Head of caudate nucleus (tissue), 42 donors: ENCODE measurements at regions not wholly inside any gene's neighbourhood (a gene's known extent, or its start where the extent isn't known, plus 50 kb on each side); places are given as distances from the start of the nearest gene placed in this dataset.
"Not testable (repeated sequence)": the region's sequence is repeated elsewhere in the genome, so short reads cannot be mapped to it uniquely, and the experiment has no call there.

Experiments used
- DNase-seq, 42 donors: peaks; one replicate each; pipeline versions ENCODE4 v3.0.0 to v3.0.0-alpha.2; 2020 to 2021; ENCODE audit warnings: mixed read lengths in 7 of 42
- intact Hi-C: fragments of 100-400 bp; cut with DNase I; formaldehyde crosslinking; loops from one replicate; pipeline ENCODE4 v1.15.0; 2022

DNA sequence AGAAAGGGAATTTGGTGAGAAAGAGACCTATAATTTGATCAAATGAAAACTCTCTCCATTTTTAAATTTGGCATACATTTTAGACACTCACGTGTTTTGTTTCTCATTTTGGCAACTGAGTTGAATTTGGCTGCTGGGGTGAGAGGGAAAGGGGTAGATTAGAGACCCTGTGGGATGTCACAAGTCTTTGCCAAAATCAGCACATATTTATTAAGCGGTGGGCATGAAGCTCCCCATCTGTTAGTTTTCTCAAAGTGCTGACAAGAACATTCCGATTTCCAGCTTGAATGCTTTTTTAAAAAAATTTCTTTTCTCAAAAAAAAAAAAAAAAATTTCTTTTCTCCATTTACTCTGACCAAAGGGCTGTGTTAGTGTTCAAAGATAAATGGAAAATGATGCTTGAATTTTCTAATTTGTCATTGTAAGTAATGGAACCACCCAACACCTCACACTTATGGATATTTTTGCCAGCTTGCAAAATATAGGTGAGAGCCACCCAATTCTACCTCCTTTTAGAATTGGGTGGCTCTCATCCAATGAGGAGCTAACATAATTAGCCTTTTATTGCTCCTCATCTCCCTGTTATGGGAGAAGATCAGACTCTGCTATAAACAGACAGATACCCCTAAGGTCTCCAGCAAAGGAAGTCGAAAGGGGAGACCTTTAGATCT lies 222.9 kb upstream of the FN1 start:
- DNase-seq: no peak
- intact Hi-C loops: no loop called here

DNA sequence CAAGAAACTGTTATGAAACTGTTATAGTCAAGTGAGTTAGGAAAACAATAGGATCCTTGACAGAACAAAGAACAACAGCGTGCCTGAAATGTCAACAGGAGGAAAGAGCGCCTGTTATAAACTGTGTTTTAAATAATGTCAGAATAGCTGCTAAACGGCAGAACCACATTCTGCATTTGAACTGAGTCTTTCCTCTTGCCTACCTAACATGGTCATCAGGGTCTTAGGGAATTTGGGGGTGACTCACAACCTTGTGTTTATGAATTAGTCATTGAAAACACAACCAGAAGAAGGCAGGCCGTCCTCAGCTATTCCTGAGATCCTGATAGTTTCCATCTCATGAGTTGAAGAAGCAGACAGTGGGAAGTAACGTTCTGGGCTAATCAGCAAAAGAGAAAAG lies 222.0 kb upstream of the FN1 start:
- peak in 1 of 42 donors; percentile 2 for DNase-seq
- intact Hi-C loops: no loop called here

DNA sequence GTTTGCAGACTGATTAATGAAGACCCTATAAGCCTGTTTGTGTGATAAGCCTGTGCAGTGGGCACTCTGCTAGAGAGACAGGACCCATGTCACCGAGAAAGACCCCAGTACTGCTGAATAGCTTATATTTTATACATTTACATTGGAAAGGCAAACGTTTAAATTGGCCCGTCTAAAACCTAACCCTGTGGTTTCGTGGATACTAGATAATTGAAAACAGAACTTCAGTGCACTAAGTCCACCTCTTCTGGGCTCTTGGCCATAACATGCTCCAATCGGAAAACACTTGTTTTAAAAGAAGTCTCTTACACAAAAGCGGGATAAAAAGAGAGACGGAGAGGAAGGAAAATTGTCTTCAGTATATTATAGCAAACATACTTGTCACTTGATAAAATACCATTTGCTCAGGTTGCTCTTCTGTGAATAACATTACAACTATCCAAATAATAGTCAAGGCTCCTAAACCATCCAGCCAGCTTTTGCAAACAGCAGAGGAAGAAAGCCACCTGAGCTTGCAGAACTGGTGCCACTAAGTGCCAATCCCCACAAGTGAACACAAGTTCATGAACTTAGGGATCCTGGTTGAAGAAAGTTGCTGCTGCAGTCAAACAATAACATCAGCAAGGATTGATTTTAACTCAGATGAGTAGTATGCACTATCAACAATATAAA lies 218.4 kb upstream of the FN1 start:
- DNase-seq: no peak
- intact Hi-C loops: no loop called here

DNA sequence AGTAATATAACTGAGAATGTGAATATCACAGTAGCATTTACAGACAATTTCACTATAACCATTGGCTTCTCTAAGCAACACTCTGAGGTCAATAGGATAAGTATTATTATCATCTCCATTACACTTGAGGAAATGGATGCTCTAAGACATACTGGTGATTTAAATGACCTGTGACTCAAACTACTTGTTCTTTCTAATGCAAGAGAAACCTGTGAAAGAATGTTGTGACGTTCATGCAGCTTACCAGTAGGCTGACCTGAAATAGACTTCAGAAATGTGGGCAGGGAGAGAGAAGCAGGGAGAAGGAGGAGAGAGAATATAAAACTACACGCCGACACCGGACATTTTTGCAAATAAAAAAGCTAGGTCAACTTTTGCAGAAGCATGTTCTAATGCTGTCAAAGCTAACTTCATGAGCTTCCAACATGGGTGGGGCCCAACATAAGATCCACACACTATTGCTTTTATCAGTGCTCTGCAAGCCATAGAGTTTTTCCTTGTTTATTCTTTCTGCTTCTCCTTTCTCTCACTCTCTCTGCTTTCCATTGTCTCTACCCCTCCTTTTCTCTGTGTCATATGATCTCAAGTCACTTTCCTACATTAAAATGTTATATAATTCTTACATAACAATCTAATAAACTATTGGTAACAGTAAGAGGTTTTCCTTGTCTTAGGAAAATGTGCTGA lies 217.6 kb upstream of the FN1 start:
- intact Hi-C loops: no loop called here
- no peak for DNase-seq

DNA sequence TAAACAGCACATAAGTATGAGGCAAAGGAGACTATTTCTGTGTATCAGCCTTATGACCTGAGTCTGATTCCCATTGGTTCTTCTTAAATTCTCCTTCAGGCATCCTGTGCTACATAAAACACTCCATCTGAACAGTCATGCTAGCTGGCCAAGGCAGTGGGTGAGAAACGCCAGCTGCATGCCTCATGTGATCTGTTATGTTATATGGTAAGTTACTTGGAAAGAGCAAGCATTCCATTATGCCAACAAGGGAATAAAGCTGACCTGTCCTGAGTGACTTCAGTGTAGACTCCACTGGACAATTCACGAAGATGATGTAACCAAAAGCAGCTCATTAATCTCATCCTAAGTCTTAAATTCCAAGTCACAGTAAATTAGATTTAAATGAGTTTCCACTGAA lies 216.5 kb upstream of the FN1 start:
- no peak for DNase-seq
- intact Hi-C loops: no loop called here

DNA sequence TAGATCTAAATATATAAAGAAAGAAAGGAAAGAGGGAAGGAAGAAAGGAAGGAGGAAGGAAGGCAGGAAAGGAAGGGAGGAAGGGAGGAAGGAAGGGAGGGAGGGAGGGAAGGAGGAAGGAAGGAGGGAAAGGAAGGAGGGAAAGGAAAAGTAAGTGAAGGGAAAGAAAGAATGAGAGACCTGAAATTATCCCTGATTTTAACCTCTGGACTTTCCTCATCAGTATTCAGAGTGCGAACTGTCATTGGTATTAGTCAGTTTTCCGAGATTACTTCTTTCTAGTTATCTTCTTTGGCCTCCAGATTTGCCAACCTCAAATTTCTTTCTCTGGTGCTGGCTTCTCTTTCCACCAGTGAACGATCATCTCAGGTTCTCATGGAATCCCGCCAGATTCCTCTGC lies 215.5 kb upstream of the FN1 start:
- DNase-seq: no peak
- intact Hi-C loops: no loop called here

DNA sequence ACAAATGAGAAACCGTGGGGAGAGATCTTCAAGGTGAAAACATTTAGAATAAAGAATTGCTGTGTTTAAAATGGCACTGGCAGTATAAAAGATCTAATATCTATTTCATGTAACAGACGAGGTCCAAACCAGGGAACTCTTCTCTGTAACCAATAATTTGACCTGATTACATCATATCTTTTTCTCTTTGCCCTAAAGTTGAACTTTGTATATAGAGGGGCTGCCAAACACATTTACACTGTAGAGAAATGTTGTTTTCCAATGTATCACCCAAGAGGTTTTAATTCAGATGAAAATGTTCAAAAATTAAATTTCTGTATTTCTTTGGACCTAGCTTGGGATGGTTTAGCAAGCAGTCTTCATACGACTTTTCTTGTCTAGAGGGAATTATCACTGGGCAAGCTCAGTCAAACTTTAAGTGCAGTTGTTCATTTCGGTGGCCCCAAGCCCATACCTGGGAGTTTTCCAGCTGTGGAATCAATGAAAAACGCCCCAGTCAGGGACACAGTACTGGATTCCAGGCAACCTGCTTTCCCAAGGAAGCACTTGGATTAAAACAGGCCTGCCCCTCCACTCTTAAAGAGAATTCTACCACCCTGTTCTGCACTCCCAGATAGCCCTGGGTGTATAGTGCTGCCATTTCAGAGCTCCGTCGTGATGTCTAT lies 208.5 kb upstream of the FN1 start:
- intact Hi-C loops: no loop called here
- no peak for DNase-seq

DNA sequence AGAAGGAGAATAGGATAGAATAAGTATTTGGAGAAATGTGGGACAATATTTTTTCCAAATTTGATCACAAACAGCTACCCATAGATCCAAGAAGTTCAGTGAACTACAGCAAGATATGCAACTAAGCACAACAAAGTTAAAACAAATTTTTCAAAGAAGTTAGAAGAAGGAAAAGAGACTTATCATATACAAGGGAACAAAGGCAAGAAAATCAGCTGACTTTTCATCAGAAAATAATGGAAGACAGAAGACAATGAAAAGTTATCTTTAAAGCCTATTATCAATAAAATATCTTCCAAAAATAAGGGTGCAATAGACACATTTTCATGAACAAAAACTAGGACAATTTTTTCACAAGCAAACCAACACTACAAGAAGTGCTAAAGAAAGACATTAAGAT lies 202.8 kb upstream of the FN1 start:
- intact Hi-C loops: no loop called here
- no peak for DNase-seq

DNA sequence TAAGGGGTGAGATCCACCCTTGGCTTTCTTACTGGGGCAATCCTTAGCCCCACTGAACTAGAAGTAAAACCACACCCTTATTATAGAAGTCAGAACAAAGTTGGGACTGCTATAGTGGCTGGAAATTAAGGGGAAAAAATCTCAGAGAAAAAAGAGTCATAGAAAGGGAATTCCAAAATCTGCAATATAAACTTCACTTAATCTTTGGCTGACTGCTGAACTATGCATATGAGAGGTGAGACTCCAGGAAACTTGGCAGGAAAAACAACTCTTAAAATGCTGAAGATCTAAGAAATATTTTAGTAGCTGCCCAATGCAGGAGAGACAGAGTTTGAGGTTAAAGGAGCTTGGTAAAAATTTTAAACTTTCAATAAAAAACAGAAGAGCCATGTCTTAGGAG lies 201.8 kb upstream of the FN1 start:
- intact Hi-C loops: no loop called here
- DNase-seq: no peak

DNA sequence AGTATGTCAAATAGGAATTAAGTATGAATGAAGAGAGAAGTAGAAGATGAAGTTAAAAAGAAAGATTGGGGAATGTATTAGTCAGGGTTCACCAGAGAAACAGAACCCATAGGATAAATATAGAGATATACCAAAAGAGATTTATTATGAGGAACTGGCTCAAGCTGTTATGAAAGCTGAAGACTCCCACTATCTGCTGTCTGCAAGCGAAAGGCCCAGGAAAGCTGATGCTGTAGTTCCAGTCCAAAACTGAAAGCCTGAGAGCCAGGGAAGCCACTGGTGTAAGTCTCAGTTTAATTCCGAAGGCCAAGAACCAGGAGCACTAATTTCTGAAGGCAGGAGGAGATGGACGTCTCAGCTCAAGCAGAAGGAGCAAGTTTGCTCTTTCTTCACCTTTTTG lies 200.9 kb upstream of the FN1 start:
- DNase-seq: no peak
- intact Hi-C loops: no loop called here

DNA sequence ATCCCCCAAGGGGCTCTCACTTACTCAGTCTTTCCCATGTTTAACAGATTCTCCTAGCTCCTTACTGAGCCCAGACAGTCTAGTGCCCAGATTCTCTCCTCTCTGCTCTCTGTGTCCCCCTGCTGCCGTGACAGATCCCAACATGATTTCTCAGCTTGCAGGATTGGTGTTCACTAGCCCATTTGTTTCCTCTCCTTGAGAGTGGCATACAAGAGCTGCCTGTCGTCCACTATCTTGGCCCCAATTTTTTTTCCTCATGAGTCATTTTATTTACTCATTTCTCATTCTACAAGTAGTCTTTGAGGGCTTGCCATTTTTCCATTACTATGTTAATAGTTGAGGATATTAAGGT lies 199.9 kb upstream of the FN1 start:
- DNase-seq: no peak
- intact Hi-C loops: no loop called here

DNA sequence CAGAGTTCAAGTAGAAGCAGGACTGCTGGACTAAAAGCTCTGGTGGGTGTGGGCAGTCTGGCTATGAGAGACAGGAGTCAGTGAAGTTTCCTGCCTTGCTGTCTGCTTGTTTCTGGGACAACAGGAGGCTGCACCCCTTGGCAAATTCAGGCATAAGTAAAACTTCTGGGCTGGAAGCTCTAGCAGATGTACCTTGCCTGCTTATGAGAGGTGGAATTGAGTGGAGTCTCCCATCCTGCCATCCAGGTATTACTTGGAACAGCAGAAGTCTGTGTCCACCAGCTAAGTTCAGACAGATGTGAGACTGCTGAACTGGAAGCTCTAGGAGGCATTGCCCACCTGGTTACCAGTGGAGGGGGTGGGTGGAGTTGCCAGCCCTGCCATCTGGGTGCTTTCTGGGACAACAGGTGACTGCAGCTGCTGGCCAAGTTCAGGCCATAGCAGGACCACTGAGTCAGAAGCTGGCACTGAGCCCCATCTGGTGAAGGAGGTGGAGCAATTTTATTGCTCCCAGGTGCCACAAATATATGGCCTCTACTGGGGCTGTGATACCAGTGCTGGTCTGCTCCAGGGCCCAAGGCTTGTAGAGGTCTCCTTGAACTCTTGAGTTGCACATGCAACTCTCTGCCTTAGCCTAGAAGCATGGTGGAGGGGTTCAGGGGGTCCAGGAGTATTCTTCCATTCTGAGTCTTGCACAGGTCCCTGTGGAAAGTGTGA lies 199.4 kb upstream of the FN1 start:
- DNase-seq: no peak
- intact Hi-C loops: no loop called here

DNA sequence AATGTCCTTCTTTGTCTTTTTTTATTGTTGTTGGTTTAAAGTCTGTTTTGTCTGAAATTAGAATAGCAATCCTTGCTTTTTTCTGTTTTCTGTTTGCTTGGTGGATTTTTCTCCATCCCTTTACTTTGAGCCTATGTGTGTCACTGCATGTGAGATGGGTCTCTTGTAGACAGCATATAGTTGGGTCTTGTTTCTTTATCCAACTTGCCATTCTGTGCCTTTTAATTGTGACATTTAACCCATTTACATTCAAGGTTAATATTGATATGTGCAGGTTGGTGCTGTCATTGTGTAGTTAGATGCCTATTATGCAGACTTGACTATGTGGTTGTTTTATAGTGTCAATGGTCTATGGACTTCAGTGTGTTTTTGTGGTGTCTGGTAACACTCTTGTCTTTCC lies 197.5 kb upstream of the FN1 start:
- intact Hi-C loops: no loop called here
- DNase-seq: no peak

DNA sequence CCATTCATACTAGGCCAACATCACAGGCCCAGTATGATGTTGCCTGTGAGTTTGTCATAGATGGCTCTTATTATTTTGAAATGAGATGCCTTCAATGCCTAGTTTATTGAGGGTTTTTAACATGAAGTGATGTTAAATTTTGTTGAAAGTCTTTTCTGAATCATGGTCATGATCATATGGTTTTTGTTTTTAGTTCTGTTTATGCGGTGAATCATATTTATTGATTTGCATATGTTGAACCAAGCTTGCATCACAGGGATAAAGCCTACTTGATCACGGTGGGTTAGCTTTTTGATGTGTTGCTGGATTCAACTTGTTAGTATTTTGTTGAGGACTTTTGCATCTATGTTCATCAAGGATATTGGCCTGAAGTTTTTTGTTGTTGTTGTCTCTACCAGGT lies 195.8 kb upstream of the FN1 start:
- intact Hi-C loops: no loop called here
- no peak for DNase-seq

DNA sequence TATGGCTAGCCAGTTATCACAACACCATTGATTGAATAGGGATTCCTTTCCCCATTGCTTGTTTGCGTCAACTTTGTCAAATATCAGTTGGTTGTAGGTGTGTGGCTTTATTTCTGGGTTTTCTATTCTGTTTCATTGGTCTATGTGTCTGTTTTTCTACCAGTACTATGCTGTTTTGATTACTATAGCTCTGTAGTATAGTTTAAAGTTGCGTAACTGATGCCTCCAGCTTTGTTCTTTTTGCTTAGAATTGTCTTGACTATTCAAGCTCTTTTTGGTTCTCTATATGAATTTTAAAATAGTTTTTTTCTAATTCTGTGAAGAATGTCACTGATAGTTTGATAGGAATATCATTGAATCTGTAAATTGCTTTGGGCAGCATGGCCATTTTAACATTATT lies 194.9 kb upstream of the FN1 start:
- intact Hi-C loops, DNase-seq: not testable (repeated sequence)

DNA sequence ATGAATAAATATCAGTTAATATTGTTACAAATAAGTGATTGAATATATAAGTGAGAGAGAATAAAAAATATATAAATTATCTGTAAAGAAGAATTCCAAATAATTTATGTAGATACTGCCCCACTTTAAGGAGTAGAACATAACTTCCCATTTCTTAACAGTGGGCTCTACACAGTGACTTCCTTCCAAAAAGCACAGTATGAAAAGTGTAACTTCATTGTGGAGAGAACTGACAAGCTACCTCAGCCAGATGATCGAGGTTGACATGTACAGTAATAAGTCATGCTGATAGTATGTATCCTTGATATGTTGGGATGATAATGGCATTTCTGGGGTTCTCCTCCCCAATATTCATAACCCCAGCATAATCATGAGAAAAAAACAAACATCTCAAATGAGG lies 191.9 kb upstream of the FN1 start:
- intact Hi-C loops: no loop called here
- DNase-seq: no peak

DNA sequence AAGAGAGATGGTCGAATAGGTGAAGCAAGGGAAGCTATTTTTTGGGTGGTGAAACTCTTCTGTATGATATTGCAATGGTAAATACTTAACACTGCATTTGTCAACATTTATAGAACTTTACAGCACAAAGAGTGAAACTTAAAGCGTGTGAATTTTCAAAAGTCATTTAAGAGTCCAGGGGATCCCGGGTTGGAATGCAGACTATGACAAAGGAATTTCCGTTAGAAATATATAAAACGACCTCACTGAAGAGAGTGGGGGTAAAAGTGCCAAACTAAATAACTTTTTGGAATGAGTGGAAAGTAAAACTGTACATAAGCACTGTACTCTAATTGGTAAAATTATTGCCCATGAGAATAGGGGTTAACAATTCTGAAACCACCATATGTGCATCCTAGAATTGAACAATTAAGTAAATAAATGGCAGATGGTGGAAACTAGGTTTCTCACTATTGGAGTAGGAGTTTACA lies 191.0 kb upstream of the FN1 start:
- DNase-seq: no peak
- intact Hi-C loops: no loop called here

DNA sequence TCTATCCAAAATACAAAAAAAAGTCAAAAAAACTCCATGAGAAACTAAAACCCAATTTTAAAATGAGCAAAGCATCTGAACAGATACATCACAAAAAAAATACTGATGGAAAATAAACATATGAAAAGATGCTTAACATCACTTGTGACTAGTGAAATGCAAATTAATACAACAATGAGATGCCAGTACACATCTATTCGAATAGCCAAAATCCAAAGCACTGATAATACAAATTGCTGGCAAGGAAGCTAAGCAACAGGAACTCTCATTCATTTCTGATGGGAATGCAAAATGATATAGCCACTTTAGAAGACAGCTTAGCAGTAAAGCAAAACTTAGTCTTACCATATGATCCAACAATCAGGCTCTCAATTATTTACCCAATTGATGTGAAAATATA lies 190.2 kb upstream of the FN1 start:
- no peak for DNase-seq
- intact Hi-C loops: no loop called here

DNA sequence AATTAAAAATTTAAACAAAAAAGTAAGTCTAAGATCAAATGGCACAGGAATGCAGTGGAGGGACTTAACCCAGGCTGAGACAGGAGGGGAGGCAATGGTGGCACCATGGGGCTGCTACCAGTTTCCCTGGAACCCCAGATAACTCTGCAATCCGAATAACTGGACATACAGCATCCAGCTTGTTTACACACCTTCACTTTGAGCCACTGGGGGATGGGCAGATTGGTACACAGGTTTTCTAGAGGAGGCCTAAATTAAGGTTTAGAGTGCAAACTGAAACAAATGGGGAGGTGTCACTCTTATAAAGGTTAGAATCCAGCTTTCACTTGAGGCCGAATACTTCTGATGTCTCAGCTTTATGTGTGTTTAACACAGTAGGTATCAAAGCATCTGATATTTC lies 189.3 kb upstream of the FN1 start:
- intact Hi-C loops: no loop called here

DNA sequence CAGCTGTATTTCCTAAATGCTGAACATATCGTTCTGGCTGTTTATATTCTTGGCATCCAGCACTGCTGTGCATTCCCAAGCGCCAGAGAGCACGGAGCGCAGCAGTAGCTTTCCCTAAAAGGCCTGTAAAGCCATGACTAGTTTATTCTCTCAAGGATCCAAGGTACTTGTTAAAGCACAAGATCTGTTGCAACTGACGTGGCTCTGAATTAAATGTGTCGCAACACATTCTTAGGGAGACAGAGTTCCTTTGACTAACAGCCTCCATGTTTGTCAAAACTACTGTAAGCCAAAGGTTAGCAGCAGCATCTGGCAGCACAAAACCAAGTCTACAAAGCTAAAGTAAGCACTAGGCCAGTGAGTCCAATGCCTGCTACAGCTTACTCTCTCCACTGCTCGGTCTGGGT lies 188.6 kb upstream of the FN1 start:
- intact Hi-C loops: no loop called here

More for the DNA sequence above, 189.3 kb upstream of the FN1 start:
- no peak for DNase-seq

More for the DNA sequence above, 188.6 kb upstream of the FN1 start:
- DNase-seq: no peak
